Activated CD4-positive, alpha-beta T cell treated with anti-CD3 and anti-CD28 coated beads for 36 hours (primary cell): ENCODE measurements at regions not wholly inside any gene's neighbourhood (a gene's known extent, or its start where the extent isn't known, plus 50 kb on each side); places are given as distances from the start of the nearest gene placed in this dataset.

ENCODE experiments used
- ATAC-seq: fragments of 200-7000 bp; cut with Tn5 transposase; one replicate; pipeline ENCODE4 v1.10.0; 2021; ENCODE audit warnings: mild to moderate bottlenecking, moderate library complexity
- CTCF ChIA-PET: fragments of 350-600 bp; sonication (Branson Sonifier 250); formaldehyde crosslinking; loops from one replicate; lab custom pipeline; 2021; ENCODE audit warnings: antibody characterized with exemption; lab: Charles Lee
- POLR2A ChIA-PET: fragments of 350-600 bp; sonication (Branson Sonifier 250); formaldehyde crosslinking; loops from one replicate; lab custom pipeline; 2021; ENCODE audit warnings: antibody characterized with exemption, inconsistent platforms; lab: Charles Lee
- DNase-seq: peaks from one replicate; pipeline ENCODE4 v3.0.0-alpha.2; 2020
- H3K27ac Mint-ChIP-seq: one replicate; pipeline ENCODE4 v1.8.0; 2021; ENCODE audit warnings: mixed read lengths
- H3K27me3 Mint-ChIP-seq: one replicate; pipeline ENCODE4 v1.8.0; 2021; ENCODE audit warnings: mixed read lengths
- H3K36me3 Mint-ChIP-seq: one replicate; pipeline ENCODE4 v1.8.0; 2021; ENCODE audit warnings: low read depth, mixed read lengths
- H3K4me1 Mint-ChIP-seq: one replicate; pipeline ENCODE4 v1.8.0; 2021; ENCODE audit warnings: mixed read lengths
- H3K4me3 Mint-ChIP-seq: one replicate; pipeline ENCODE4 v1.8.0; 2021; ENCODE audit warnings: mild to moderate bottlenecking, moderate library complexity, mixed read lengths
- H3K9me3 Mint-ChIP-seq: one replicate; pipeline ENCODE4 v1.8.0; 2021; ENCODE audit warnings: low read depth, mixed read lengths
- intact Hi-C, 2 experiments: fragments of 100-400 bp; cut with DNase I in 1 of 2; cut with micrococcal nuclease in 1 of 2; formaldehyde crosslinking; loops; one replicate each; pipeline versions ENCODE4 v1.14.2 to v1.15.1; 2022 to 2024; cut with DNase I, micrococcal nuclease

- H3K27ac Mint-ChIP-seq: no peak overlapping the region
- no peaks in the 10 kb centered on the region for H3K4me1 Mint-ChIP-seq
- H3K36me3 Mint-ChIP-seq: no peaks in the 10 kb centered on the region
- ATAC-seq (no peak), DNase-seq (no peak)
- intact Hi-C loops: no loop called here
- H3K27me3 Mint-ChIP-seq: no peaks in the 10 kb centered on the region
- H3K4me3 Mint-ChIP-seq: no peak overlapping the region
- CTCF ChIA-PET: no interaction called here
- no peaks in the 10 kb centered on the region for H3K9me3 Mint-ChIP-seq
- POLR2A ChIA-PET: no interaction called here
Measured at GRCh38 chr2:194257095-194257494, 1399.9 kb upstream of the SLC39A10 start.

GRCh38 chr2:194253528-194254259 is 1403.3 kb upstream of the SLC39A10 start:
- H3K36me3 Mint-ChIP-seq: no peaks in the 10 kb centered on the region
- no peaks in the 10 kb centered on the region for H3K9me3 Mint-ChIP-seq
- CTCF ChIA-PET: no interaction called here
- POLR2A ChIA-PET: no interaction called here
- H3K4me3 Mint-ChIP-seq: no peak overlapping the region
- no peak overlapping the region for H3K27ac Mint-ChIP-seq
- DNase-seq: no peak
- H3K4me1 Mint-ChIP-seq: no peaks in the 10 kb centered on the region
- H3K27me3 Mint-ChIP-seq: no peaks in the 10 kb centered on the region
- intact Hi-C loops: no loop called here
- no peak for ATAC-seq

- Mint-ChIP-seq H3K27me3 (no peaks in the 10 kb centered on the region), H3K36me3 (no peaks in the 10 kb centered on the region), H3K4me3 (no peak overlapping the region), H3K27ac (no peak overlapping the region), H3K9me3 (no peaks in the 10 kb centered on the region), H3K4me1 (no peaks in the 10 kb centered on the region)
- intact Hi-C loops: no loop called here
- DNase-seq (no peak), ATAC-seq (no peak)
- ChIA-PET POLR2A (no interaction called here), CTCF (no interaction called here)
Measured at GRCh38 chr2:194252127-194252526, 1404.9 kb upstream of the SLC39A10 start.

- POLR2A ChIA-PET: no interaction called here
- no peak overlapping the region for H3K4me3 Mint-ChIP-seq
- CTCF ChIA-PET: interaction anchor here (0.6 kb wide), 1 partner anchor 12 kb away, joined by 3 read pairs; no protein-coding TSS in a partner anchor
- ATAC-seq (no peak), DNase-seq (no peak)
- no peak overlapping the region for H3K27ac Mint-ChIP-seq
- H3K9me3 Mint-ChIP-seq: no peaks in the 10 kb centered on the region
- no peaks in the 10 kb centered on the region for H3K36me3 Mint-ChIP-seq
- no peaks in the 10 kb centered on the region for H3K4me1 Mint-ChIP-seq
- intact Hi-C loops: no loop called here
- H3K27me3 Mint-ChIP-seq: no peaks in the 10 kb centered on the region
Measured at GRCh38 chr2:194232600-194232999, 1424.4 kb upstream of the SLC39A10 start.

- intact Hi-C loops: no loop called here
- Mint-ChIP-seq H3K27ac (no peak overlapping the region), H3K27me3 (no peaks in the 10 kb centered on the region), H3K36me3 (no peaks in the 10 kb centered on the region), H3K9me3 (no peaks in the 10 kb centered on the region), H3K4me1 (no peaks in the 10 kb centered on the region), H3K4me3 (no peak overlapping the region)
- DNase-seq (no peak), ATAC-seq (no peak)
- POLR2A ChIA-PET: no interaction called here
- CTCF ChIA-PET: no interaction called here
Measured at GRCh38 chr2:194223218-194223617, 1433.8 kb upstream of the SLC39A10 start.

GRCh38 chr2:194214192-194214591 is 1442.8 kb upstream of the SLC39A10 start:
- no peaks in the 10 kb centered on the region for H3K36me3 Mint-ChIP-seq
- CTCF ChIA-PET: no interaction called here

GRCh38 chr2:194205568-194206227 is 1451.3 kb upstream of the SLC39A10 start:
- Mint-ChIP-seq H3K4me3 (no peak overlapping the region), H3K9me3 (peaks cover 2% of the 10 kb centered on the region), H3K27me3 (no peaks in the 10 kb centered on the region), H3K4me1 (no peaks in the 10 kb centered on the region), H3K27ac (no peak overlapping the region), H3K36me3 (no peaks in the 10 kb centered on the region)
- intact Hi-C loops: no loop called here
- CTCF ChIA-PET: no interaction called here
- DNase-seq (no peak), ATAC-seq (no peak)
- POLR2A ChIA-PET: no interaction called here

More at GRCh38 chr2:194214192-194214591, 1442.8 kb upstream of the SLC39A10 start:
- intact Hi-C loops: no loop called here
- no peaks in the 10 kb centered on the region for H3K9me3 Mint-ChIP-seq
- H3K4me1 Mint-ChIP-seq: no peaks in the 10 kb centered on the region
- no peak for ATAC-seq
- no peak overlapping the region for H3K27ac Mint-ChIP-seq
- POLR2A ChIA-PET: no interaction called here
- H3K27me3 Mint-ChIP-seq: no peaks in the 10 kb centered on the region
- H3K4me3 Mint-ChIP-seq: no peak overlapping the region
- no peak for DNase-seq

GRCh38 chr2:194203898-194204297 is 1453.1 kb upstream of the SLC39A10 start:
- DNase-seq (no peak), ATAC-seq (no peak)
- ChIA-PET CTCF (no interaction called here), POLR2A (no interaction called here)
- Mint-ChIP-seq H3K4me1 (no peaks in the 10 kb centered on the region), H3K27me3 (no peaks in the 10 kb centered on the region), H3K4me3 (no peak overlapping the region), H3K36me3 (no peaks in the 10 kb centered on the region), H3K9me3 (peaks cover 2% of the 10 kb centered on the region), H3K27ac (no peak overlapping the region)
- intact Hi-C loops: no loop called here

GRCh38 chr2:194182888-194183287 is 1474.1 kb upstream of the SLC39A10 start:
- Mint-ChIP-seq H3K4me1 (no peaks in the 10 kb centered on the region), H3K4me3 (no peak overlapping the region), H3K27ac (no peak overlapping the region), H3K27me3 (no peaks in the 10 kb centered on the region), H3K9me3 (peaks cover 2% of the 10 kb centered on the region), H3K36me3 (no peaks in the 10 kb centered on the region)
- CTCF ChIA-PET: no interaction called here
- DNase-seq: no peak
- intact Hi-C loops: no loop called here
- ATAC-seq: no peak
- POLR2A ChIA-PET: no interaction called here

- no peak overlapping the region for H3K27ac Mint-ChIP-seq
- no peak overlapping the region for H3K4me3 Mint-ChIP-seq
- H3K9me3 Mint-ChIP-seq: no peaks in the 10 kb centered on the region
- intact Hi-C loops: no loop called here
- ATAC-seq: no peak
- no peaks in the 10 kb centered on the region for H3K27me3 Mint-ChIP-seq
- H3K4me1 Mint-ChIP-seq: no peaks in the 10 kb centered on the region
- DNase-seq: no peak
- no peaks in the 10 kb centered on the region for H3K36me3 Mint-ChIP-seq
- CTCF ChIA-PET: no interaction called here
- POLR2A ChIA-PET: no interaction called here
Measured at GRCh38 chr2:194176134-194176533, 1480.9 kb upstream of the SLC39A10 start.

GRCh38 chr2:194166818-194167217 is 1490.2 kb upstream of the SLC39A10 start:
- ChIA-PET POLR2A (interaction anchor here (0.6 kb wide), 1 partner anchor 1484 kb away, joined by 3 read pairs; no protein-coding TSS in a partner anchor), CTCF (no interaction called here)
- Mint-ChIP-seq H3K9me3 (no peaks in the 10 kb centered on the region), H3K36me3 (no peaks in the 10 kb centered on the region), H3K4me1 (no peaks in the 10 kb centered on the region), H3K27me3 (no peaks in the 10 kb centered on the region), H3K27ac (no peak overlapping the region), H3K4me3 (no peak overlapping the region)
- peak; percentile 16 for DNase-seq
- no peak for ATAC-seq
- intact Hi-C loops: loop anchor here (2.0 to 10.0 kb wide), 5 partner anchors 698 to 1900 kb away; partner anchors contain the start of gene DNAH7 (in 1 of the 2)

- CTCF ChIA-PET: no interaction called here
- Mint-ChIP-seq H3K36me3 (no peaks in the 10 kb centered on the region), H3K9me3 (peaks cover 6% of the 10 kb centered on the region), H3K4me1 (no peaks in the 10 kb centered on the region), H3K27me3 (no peaks in the 10 kb centered on the region), H3K4me3 (no peak overlapping the region), H3K27ac (no peak overlapping the region)
- DNase-seq: no peak
- POLR2A ChIA-PET: no interaction called here
- intact Hi-C loops: no loop called here
- ATAC-seq: no peak
Measured at GRCh38 chr2:194155431-194155830, 1501.6 kb upstream of the SLC39A10 start.
